Heart right ventricle (tissue), 16 donors: ENCODE measurements at regions not wholly inside any gene's neighbourhood (a gene's known extent, or its start where the extent isn't known, plus 50 kb on each side); places are given as distances from the start of the nearest gene placed in this dataset.
A peak's percentile ranks its signal among the peaks of the same experiment; 100 is the strongest.

ENCODE experiments used
- ATAC-seq, 8 donors: fragments of 200-7000 bp; cut with Tn5 transposase; one replicate each; pipeline ENCODE4 v1.9.1; 2020; ENCODE audit warnings: mild to moderate bottlenecking in 8 of 8, moderate library complexity in 8 of 8, moderate number of reproducible peaks in 1 of 8
- DNase-seq, 2 donors: peaks; one replicate each; pipeline ENCODE4 v3.0.0-alpha.2; 2020
- H3K27ac ChIP-seq, 10 donors: fragments of 200-600 bp; sonication (generic) in 2 of 10; one replicate each; pipeline versions ENCODE4 v1.5.0 to v1.8.0; 2020 to 2022; ENCODE audit warnings: mild to moderate bottlenecking in 3 of 10
- H3K27me3 ChIP-seq, 7 donors: fragments of 200-600 bp; one replicate each; pipeline ENCODE4 v1.8.0; 2021 to 2022; ENCODE audit warnings: mild to moderate bottlenecking in 2 of 7
- H3K36me3 ChIP-seq, 9 donors: fragments of 200-600 bp; sonication (generic) in 1 of 9; one replicate each; pipeline versions ENCODE4 v1.5.0 to v1.8.0; 2020 to 2022; ENCODE audit warnings: mild to moderate bottlenecking in 2 of 9
- H3K4me1 ChIP-seq, 9 donors: fragments of 200-600 bp; sonication (generic) in 1 of 9; one replicate each; pipeline versions ENCODE4 v1.5.0 to v1.8.0; 2020 to 2022; ENCODE audit warnings: mild to moderate bottlenecking in 4 of 9
- H3K4me3 ChIP-seq, 10 donors: fragments of 200-600 bp; sonication (generic) in 2 of 10; one replicate each; pipeline versions ENCODE4 v1.5.0 to v1.8.0; 2020 to 2022; ENCODE audit warnings: mild to moderate bottlenecking in 7 of 10, moderate library complexity in 2 of 10
- H3K9me3 ChIP-seq, 11 donors: fragments of 200-600 bp in 10 of 11; sonication (generic) in 2 of 11; one replicate each; pipeline versions ENCODE4 v1.5.0 to v1.8.0; 2013 to 2022; ENCODE audit warnings: mild to moderate bottlenecking in 2 of 11, control low read depth in 1 of 11, moderate library complexity in 1 of 11
- WGBS, 2 donors: extraction: QIAGEN DNeasy Blood & Tissue Kit; methylation state at CpG; one replicate each; pipeline ENCODE4 v1.1.7; 2013; ENCODE audit warnings: inconsistent platforms in 1 of 2; 5-methylcytosine and 5-hydroxymethylcytosine counted together
- intact Hi-C, 10 donors: fragments of 100-400 bp; cut with DNase I; formaldehyde crosslinking; loops; one replicate each; pipeline versions ENCODE4 v1.11.1 to v1.14.2; 2022
- TF ChIP-seq, protein P1 (sequence below), 9 donors: fragments of 200-600 bp; sonication (generic) in 2 of 9; IDR thresholded peaks; one replicate each; pipeline versions ENCODE4 v1.5.0 to v1.8.0; 2021 to 2022; ENCODE audit warnings: antibody characterized with exemption in 9 of 9, mild to moderate bottlenecking in 5 of 9, moderate library complexity in 1 of 9
- donor health status: Arrhythmogenic right ventricular cardiomyopathy.
- donor health status: ischemic (EF 13 %, LVEDD 7.1; RV severe dilation, severe dysfunction).
- donor health status: healthy with polysubstance abuse.
- donor health status: DM: no; HTN: yes; CAD: no.
- donor health status: DM: no; HTN: no; CAD: no.
- donor health status: ischemic (EF 25% LVEDD 6.9; RV normal size, moderate dysfunction).
- donor health status: ischemic (EF 25% LVEDD 5.7; RV mildly dilated, moderate dysfunction).
- donor health status: healthy.
- donor health status: DM: yes; HTN: yes; CAD: no.
- donor health status: Ischemic cardiomyopathy.
- donor health status: ischemic (EF 35%, LVEDD 5.7; RV mildly dilated, moderate dysfunction).
- donor health status: nonischemic (EF 11% LVEDD 7.7; RV severe dilation, severe dysfunction).
- donor health status: DM: yes; HTN: yes; CAD: no.
- donor health status: PGD.
- donor health status: ischemic (EF 29% LVEDD 5.4; RV normal size, mild dysfunction).
- donor health status: nonischemic (EF 23%, LVEDD 6.1; RV moderate dilation, normal function).

DNA sequence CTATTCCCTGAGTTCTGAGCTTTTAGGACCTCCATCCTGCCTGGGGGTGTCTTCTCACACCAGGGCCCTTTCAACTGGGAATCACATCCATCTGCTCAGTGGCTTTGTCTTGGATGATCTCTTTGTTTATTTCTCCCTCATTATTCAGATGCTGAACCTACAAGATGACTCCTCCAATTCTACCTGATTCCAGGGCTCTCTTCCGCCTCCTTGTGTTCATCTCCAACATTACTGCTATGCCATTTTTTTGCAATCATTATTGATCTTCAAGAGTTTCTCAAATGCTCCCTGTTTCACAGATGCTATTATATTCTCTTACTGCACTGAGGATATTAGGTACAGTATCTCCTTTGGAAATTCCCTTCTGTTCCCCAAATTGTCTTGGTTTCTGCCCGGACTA is 307.7 kb downstream of the SHANK2 start:
- 90 to 91% methylated on average over 2 of the region's 2 CpGs for WGBS, 2 donors
- TF ChIP-seq, protein P1, sequence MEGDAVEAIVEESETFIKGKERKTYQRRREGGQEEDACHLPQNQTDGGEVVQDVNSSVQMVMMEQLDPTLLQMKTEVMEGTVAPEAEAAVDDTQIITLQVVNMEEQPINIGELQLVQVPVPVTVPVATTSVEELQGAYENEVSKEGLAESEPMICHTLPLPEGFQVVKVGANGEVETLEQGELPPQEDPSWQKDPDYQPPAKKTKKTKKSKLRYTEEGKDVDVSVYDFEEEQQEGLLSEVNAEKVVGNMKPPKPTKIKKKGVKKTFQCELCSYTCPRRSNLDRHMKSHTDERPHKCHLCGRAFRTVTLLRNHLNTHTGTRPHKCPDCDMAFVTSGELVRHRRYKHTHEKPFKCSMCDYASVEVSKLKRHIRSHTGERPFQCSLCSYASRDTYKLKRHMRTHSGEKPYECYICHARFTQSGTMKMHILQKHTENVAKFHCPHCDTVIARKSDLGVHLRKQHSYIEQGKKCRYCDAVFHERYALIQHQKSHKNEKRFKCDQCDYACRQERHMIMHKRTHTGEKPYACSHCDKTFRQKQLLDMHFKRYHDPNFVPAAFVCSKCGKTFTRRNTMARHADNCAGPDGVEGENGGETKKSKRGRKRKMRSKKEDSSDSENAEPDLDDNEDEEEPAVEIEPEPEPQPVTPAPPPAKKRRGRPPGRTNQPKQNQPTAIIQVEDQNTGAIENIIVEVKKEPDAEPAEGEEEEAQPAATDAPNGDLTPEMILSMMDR (IDR thresholded peaks at IDR 0.05), result no peak
- no peaks in the 10 kb centered on the region for H3K4me1 ChIP-seq
- no peaks in the 10 kb centered on the region for H3K36me3 ChIP-seq
- DNase-seq, result no peak
- no peak overlapping the region for H3K27ac ChIP-seq
- peaks cover 0 to 44% (median 23%) of the 10 kb centered on the region in 11 donors for H3K9me3 ChIP-seq
- no peak overlapping the region for H3K4me3 ChIP-seq
- intact Hi-C loops, result no loop called here
- no peak for ATAC-seq
- peaks cover 0 to 9% (median 0%) of the 10 kb centered on the region in 7 donors for H3K27me3 ChIP-seq

DNA sequence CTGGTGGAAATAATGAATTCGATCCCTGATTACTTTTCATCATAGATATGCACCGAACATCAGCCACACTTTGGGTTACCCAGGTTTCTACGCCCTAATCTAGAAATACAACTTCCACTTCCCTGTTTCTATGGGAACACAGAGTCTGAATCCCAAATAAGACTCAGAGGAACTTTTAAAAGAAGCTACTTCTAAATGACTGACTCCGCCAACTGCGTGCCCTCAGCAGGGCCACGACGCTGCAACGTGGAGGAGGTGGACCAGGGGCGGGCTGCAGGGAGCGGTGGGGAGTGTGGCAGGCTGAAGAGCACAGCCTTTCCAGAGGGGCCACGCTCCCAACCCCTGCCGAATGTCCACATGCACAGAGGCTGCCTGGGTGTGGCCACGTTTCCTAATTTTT is 304.0 kb downstream of the SHANK2 start:
- Histone ChIP-seq H3K9me3 (peaks cover 0 to 18% (median under 1%) of the 10 kb centered on the region in 11 donors), H3K27ac (no peak overlapping the region), H3K36me3 (no peaks in the 10 kb centered on the region), H3K4me3 (no peak overlapping the region), H3K4me1 (no peaks in the 10 kb centered on the region), H3K27me3 (peaks cover 0 to 11% (median 0%) of the 10 kb centered on the region in 7 donors)
- no peak for DNase-seq
- TF ChIP-seq, protein P1 (IDR thresholded peaks at IDR 0.05), result no peak
- intact Hi-C loops, result no loop called here
- WGBS, 2 donors, result 84 to 86% methylated on average over 13 of the region's 13 CpGs
- ATAC-seq, result no peak

DNA sequence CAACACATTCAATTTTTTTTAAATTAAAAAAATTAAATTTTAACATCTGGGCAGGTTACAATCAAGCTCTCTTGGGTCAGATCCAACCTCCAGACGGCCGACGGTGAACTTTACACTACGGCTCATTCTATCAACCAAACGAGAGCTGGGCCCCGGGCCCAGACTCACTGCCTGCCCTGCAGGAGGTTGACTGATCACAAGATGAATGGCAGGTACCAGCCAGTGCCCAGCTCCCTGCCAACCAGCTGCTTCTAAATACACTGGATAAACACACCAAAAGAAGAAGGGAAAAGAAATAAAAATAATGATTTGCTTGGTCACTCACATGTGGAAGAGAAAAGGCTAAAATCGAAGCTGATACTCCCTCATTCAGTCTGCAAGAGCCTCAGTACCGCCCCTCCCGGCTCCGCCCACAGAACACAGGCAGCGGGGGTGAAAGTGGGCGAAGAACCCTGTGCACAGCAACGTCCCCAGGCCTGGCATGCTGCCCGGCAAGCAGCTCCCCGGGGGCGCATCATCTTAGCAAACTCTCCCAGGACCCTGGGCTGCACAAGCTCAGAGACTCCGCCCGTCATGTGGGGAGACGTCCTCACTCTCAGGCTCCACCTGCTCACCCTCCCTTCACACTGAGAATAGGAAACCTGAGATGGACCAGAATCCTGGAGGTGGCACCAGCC is 303.4 kb downstream of the SHANK2 start:
- H3K27me3 ChIP-seq, result peaks cover 0 to 11% (median 0%) of the 10 kb centered on the region in 7 donors
- TF ChIP-seq, protein P1 (IDR thresholded peaks at IDR 0.05), result no peak
- DNase-seq, result peak in 1 of 2 donors; percentile 22
- ATAC-seq, result peak in 2 of 8 donors; percentile 42 to 77
- no peaks in the 10 kb centered on the region for H3K36me3 ChIP-seq
- intact Hi-C loops, result no loop called here
- H3K9me3 ChIP-seq, result peaks cover 0 to 12% (median 0%) of the 10 kb centered on the region in 11 donors
- no peaks in the 10 kb centered on the region for H3K4me1 ChIP-seq
- H3K4me3 ChIP-seq, result no peak overlapping the region
- WGBS, 2 donors, result 66 to 69% methylated on average over 19 of the region's 19 CpGs
- H3K27ac ChIP-seq, result no peak overlapping the region

DNA sequence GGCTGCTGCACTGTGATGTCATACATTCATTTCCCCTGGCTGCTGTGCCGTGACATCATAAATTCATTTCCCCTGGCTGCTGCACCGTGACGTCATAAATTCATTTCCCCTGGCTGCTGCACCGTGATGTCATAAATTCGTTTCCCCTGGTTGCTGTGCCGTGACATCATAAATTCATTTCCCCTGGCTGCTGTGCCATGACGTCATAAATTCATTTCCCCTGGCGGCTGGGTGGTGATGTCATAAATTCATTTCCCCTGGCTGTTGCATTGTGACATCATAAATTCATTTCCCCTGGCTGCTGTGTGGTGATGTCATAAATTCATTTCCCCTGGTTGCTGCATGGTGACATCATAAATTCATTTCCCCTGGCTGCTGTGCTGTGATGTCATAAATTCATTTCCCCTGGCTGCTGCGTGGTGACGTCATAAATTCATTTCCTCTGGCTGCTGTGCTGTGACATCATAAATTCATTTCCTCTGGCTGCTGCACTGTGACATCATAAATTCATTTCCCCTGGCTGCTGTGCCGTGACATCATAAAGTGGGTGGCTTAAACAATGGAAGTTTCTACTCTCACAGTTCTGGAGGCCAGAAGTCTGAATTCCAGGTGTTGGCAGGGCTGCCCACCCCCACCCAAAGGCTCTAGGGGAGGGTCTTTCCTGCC is 301.1 kb downstream of the SHANK2 start:
- Histone ChIP-seq H3K27ac (no peak overlapping the region), H3K9me3 (peaks cover 0 to 6% (median 0%) of the 10 kb centered on the region in 11 donors), H3K4me3 (no peak overlapping the region), H3K36me3 (no peaks in the 10 kb centered on the region), H3K4me1 (no peaks in the 10 kb centered on the region), H3K27me3 (peaks cover 0 to 12% (median 0%) of the 10 kb centered on the region in 7 donors)
- intact Hi-C loops, result no loop called here
- 85 to 86% methylated on average over 11 of the region's 11 CpGs for WGBS, 2 donors
- TF ChIP-seq, protein P1 (IDR thresholded peaks at IDR 0.05), result no peak
- DNase-seq (no peak), ATAC-seq (no peak)
